Uterus (tissue), 2 donors: ENCODE measurements at regions not wholly inside any gene's neighbourhood (a gene's known extent, or its start where the extent isn't known, plus 50 kb on each side); places are given as distances from the start of the nearest gene placed in this dataset.

Experiments
- POLR2A ChIP-seq, 2 donors: fragments of 450-650 bp; IDR thresholded peaks; one replicate each; pipeline ENCODE4 v1.6.1; 2016; ENCODE audit warnings: antibody characterized with exemption in 2 of 2, mild to moderate bottlenecking in 1 of 2, moderate library complexity in 1 of 2
- TF ChIP-seq, protein P1 (sequence below), 4 experiments: fragments of 200-600 bp in 2 of 4; fragments of 450-650 bp in 2 of 4; sonication (generic) in 2 of 4; IDR thresholded peaks; one replicate each; pipeline ENCODE4 v1.5.1; 2016 to 2019; ENCODE audit warnings: antibody characterized with exemption in 4 of 4, mild to moderate bottlenecking in 2 of 4, moderate library complexity in 1 of 4

GRCh38 chr22:22042009-22042408, 59.4 kb upstream of the TOP3B start:
- TF ChIP-seq, protein P1, sequence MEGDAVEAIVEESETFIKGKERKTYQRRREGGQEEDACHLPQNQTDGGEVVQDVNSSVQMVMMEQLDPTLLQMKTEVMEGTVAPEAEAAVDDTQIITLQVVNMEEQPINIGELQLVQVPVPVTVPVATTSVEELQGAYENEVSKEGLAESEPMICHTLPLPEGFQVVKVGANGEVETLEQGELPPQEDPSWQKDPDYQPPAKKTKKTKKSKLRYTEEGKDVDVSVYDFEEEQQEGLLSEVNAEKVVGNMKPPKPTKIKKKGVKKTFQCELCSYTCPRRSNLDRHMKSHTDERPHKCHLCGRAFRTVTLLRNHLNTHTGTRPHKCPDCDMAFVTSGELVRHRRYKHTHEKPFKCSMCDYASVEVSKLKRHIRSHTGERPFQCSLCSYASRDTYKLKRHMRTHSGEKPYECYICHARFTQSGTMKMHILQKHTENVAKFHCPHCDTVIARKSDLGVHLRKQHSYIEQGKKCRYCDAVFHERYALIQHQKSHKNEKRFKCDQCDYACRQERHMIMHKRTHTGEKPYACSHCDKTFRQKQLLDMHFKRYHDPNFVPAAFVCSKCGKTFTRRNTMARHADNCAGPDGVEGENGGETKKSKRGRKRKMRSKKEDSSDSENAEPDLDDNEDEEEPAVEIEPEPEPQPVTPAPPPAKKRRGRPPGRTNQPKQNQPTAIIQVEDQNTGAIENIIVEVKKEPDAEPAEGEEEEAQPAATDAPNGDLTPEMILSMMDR (IDR thresholded peaks at IDR 0.05): no peak
- no peak for TF ChIP-seq POLR2A (IDR thresholded peaks at IDR 0.05)
